Coronary artery (tissue), 2 donors: ENCODE measurements at regions not wholly inside any gene's neighbourhood (a gene's known extent, or its start where the extent isn't known, plus 50 kb on each side); places are given as distances from the start of the nearest gene placed in this dataset.

Source experiments
- DNase-seq: peaks from one replicate; pipeline ENCODE4 v3.0.0-alpha.2; 2017; ENCODE audit warnings: low spot score
- H3K27ac ChIP-seq, 2 donors: fragments of 200-600 bp; sonication (generic); one replicate each; pipeline ENCODE4 v1.5.1; 2016 to 2019
- H3K4me3 ChIP-seq: fragments of 200-600 bp; sonication (generic); 2 replicates; pipeline ENCODE4 v1.5.1; 2016; ENCODE audit warnings: mild to moderate bottlenecking, moderate library complexity
- CTCF ChIP-seq: fragments of 200-600 bp; sonication (generic); IDR thresholded peaks from one replicate; pipeline ENCODE4 v1.5.1; 2019; ENCODE audit warnings: antibody characterized with exemption

DNA sequence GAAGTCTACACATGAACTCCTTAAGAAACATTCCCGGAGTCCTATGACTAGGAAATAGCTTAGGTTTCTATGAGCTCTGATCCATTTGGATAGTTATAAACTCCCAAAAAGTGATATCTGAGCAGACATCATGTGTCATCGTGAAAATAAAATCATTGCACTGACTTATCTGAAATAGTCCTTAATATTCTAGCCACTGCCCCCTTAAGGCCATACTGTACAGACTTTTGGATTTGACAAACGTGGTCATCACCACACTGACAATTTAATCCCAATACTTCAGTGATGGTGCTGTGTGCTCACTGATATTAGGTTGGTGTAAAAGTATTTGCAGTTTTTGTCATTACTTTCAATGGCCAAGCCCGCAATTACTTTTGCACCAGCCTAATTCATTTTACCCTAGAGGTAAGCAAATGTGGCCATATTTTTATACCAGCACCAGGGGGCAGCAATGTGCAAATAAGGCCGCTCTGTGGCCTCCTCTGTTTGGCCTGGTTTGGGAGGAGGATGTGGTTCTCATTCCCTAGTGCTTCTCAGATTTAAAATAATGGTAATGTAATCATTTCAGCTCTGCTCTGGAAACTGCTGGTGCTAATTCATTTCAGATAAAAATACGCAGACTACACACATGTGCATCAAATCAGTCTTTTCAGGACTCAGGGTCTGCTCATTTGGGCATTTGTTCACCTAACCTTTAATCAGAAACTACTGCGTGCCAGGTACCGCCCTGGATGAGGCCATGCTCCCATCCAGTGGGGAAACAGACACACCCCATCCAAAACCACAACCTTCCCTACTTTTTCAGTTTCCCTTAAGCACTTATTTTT lies 196.4 kb upstream of the C1QTNF7 start:
- DNase-seq: peak; percentile 84
- peak overlapping the region; percentile 17 to 82 for H3K27ac ChIP-seq
- H3K4me3 ChIP-seq: no peak overlapping the region
- TF ChIP-seq CTCF: peak; percentile 84

GRCh38 chr4:15232366-15233263 lies 195.2 kb upstream of the C1QTNF7 start:
- peak overlapping the region; percentile 47 for H3K4me3 ChIP-seq
- no peak for TF ChIP-seq CTCF
- no peak for DNase-seq
- peak overlapping the region; percentile 68 to 82 for H3K27ac ChIP-seq

- H3K27ac ChIP-seq: peak overlapping the region; percentile 68 to 82
- no peak for TF ChIP-seq CTCF
- peak overlapping the region; percentile 47 for H3K4me3 ChIP-seq
- DNase-seq: no peak
These were observed 194.6 kb upstream of the C1QTNF7 start for GRCh38 chr4:15233264-15233597.

DNA sequence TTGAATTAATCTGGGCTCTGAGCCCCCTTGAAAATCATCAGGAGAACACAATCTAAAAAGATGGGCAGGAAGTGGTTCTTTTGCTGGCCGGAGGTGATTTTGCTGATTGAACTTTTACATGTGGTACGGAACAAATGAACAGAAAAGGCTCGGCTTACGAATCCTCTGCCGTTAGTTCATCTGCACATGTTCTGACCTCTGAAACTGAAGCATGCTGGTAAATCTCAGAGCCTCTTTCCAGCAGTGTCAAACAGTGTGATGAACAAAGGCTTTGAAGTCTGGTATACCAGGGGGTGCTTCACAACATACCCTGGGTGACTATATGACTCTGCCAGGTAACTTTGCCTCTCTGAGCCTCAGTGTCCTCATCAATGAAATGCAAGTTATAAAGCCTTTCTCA lies 194.2 kb upstream of the C1QTNF7 start:
- DNase-seq: no peak
- no peak for TF ChIP-seq CTCF
- peak overlapping the region; percentile 68 to 82 for H3K27ac ChIP-seq
- peak overlapping the region; percentile 47 for H3K4me3 ChIP-seq

- no peak for TF ChIP-seq CTCF
- no peak for DNase-seq
- H3K4me3 ChIP-seq: no peak overlapping the region
- H3K27ac ChIP-seq: peak overlapping the region; percentile 9 to 82
These were observed 193.5 kb upstream of the C1QTNF7 start for GRCh38 chr4:15234116-15234855.

DNA sequence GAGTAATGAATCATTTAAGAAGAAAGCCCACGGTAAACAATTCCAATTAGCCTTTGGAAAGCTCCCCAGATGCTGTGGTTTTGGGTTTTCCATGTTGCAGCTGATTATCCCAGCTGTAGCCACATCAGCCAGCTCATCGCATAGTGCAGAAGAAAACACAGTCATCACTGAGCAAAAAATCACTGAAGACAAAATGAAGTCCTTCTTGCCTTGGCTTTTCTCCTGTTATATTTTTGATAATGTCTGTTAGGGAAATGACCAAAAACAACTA lies 193.0 kb upstream of the C1QTNF7 start:
- no peak for DNase-seq
- no peak for TF ChIP-seq CTCF
- Histone ChIP-seq H3K4me3 (no peak overlapping the region), H3K27ac (peak overlapping the region; percentile 17 to 82)
